ENCODE measurements at regions not wholly inside any gene's neighbourhood (a gene's known extent, or its start where the extent isn't known, plus 50 kb on each side); places are given as distances from the start of the nearest gene placed in this dataset.

DNA sequence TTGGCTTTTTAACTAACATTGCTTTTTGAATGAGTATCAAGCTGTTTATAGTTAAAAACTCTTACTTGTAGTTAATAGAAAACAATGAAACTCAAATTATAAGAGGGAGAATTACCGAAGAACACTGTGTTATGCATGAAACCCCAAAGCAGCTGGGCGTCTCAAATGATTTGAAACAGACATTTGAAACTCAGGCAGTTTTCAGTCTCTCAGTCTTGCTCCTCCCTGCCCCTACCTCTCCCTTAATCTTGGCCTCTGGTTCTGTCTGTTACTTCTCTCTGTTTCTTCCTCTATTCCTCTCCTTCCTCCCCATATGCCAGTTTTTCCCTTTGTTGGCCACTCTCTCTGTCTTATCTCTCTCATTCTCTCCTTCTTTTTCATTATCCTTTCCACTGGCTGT is 118.3 kb upstream of the SYNPR start:
- intact Hi-C loops (cut with DNase I, micrococcal nuclease), result no loop called here
- no peak overlapping the region for H3K27ac Mint-ChIP-seq
- no peaks in the 10 kb centered on the region for H3K36me3 ChIP-seq (ENCODE audit: insufficient read depth, low read length)
- DNase-seq, result no peak
- no peaks in the 10 kb centered on the region for H3K36me3 Mint-ChIP-seq (ENCODE audit: low read depth)
- ChIA-PET POLR2A (no interaction called here), CTCF (no interaction called here)
- H3K4me3 ChIP-seq (ENCODE audit: low read length), result no peak overlapping the region
- H3K9me3 ChIP-seq (ENCODE audit: control insufficient read depth in 1 of 2, insufficient read depth in 1 of 2, low read length in 2 of 2), result no peaks in the 10 kb centered on the region
- peaks cover 5% of the 10 kb centered on the region for H3K9me3 Mint-ChIP-seq
- no peak overlapping the region for H3K27ac ChIP-seq (ENCODE audit: low read depth in 1 of 2, low read length in 2 of 2)
- no peaks in the 10 kb centered on the region for H3K4me1 Mint-ChIP-seq (ENCODE audit: low read depth)
- H3K27me3 ChIP-seq (ENCODE audit: control insufficient read depth in 1 of 2, insufficient read depth in 2 of 2, low read length in 2 of 2), result no peaks in the 10 kb centered on the region
- no peak for ATAC-seq (ENCODE audit: poor library complexity)
- H3K4me1 ChIP-seq (ENCODE audit: insufficient read depth, low read length), result no peaks in the 10 kb centered on the region
- H3K27me3 Mint-ChIP-seq, result no peaks in the 10 kb centered on the region
- no peak overlapping the region for H3K4me3 Mint-ChIP-seq
- TF ChIP-seq, protein P1, sequence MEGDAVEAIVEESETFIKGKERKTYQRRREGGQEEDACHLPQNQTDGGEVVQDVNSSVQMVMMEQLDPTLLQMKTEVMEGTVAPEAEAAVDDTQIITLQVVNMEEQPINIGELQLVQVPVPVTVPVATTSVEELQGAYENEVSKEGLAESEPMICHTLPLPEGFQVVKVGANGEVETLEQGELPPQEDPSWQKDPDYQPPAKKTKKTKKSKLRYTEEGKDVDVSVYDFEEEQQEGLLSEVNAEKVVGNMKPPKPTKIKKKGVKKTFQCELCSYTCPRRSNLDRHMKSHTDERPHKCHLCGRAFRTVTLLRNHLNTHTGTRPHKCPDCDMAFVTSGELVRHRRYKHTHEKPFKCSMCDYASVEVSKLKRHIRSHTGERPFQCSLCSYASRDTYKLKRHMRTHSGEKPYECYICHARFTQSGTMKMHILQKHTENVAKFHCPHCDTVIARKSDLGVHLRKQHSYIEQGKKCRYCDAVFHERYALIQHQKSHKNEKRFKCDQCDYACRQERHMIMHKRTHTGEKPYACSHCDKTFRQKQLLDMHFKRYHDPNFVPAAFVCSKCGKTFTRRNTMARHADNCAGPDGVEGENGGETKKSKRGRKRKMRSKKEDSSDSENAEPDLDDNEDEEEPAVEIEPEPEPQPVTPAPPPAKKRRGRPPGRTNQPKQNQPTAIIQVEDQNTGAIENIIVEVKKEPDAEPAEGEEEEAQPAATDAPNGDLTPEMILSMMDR (IDR thresholded peaks at IDR 0.05), result no peak

DNA sequence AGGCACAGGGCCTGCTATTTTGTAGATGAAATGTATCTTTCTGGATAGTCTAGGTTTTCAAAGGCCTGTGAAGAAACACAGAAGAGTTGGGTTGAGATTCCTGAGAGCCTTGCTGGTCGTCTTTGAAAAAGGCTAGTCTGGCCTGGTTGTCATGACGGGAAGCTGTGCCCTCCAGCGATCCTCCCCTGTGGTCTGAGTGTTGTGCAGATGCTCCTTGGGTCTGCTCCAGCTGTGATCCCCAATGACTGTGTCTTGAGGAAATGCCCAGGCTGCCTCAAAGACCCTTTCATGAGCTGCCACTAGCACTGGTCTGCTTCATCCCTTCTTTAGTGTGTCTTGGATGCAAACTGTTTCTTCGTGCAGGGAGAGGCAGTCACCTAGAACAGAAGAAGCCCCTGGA is 111.0 kb upstream of the SYNPR start:
- no peaks in the 10 kb centered on the region for H3K36me3 Mint-ChIP-seq (ENCODE audit: low read depth)
- ATAC-seq (ENCODE audit: poor library complexity) (no peak), DNase-seq (no peak)
- H3K27me3 ChIP-seq (ENCODE audit: control insufficient read depth in 1 of 2, insufficient read depth in 2 of 2, low read length in 2 of 2), result no peaks in the 10 kb centered on the region
- H3K9me3 Mint-ChIP-seq, result peaks cover 3% of the 10 kb centered on the region
- no peak overlapping the region for H3K4me3 ChIP-seq (ENCODE audit: low read length)
- no peaks in the 10 kb centered on the region for H3K36me3 ChIP-seq (ENCODE audit: insufficient read depth, low read length)
- intact Hi-C loops (cut with DNase I, micrococcal nuclease), result no loop called here
- no peak overlapping the region for H3K27ac ChIP-seq (ENCODE audit: low read depth in 1 of 2, low read length in 2 of 2)
- no peaks in the 10 kb centered on the region for H3K4me1 ChIP-seq (ENCODE audit: insufficient read depth, low read length)
- no peaks in the 10 kb centered on the region for H3K4me1 Mint-ChIP-seq (ENCODE audit: low read depth)
- peaks cover 2 to 9% of the 10 kb centered on the region in 2 experiments for H3K9me3 ChIP-seq (ENCODE audit: control insufficient read depth in 1 of 2, insufficient read depth in 1 of 2, low read length in 2 of 2)
- ChIA-PET CTCF (no interaction called here), POLR2A (no interaction called here)
- TF ChIP-seq, protein P1 (IDR thresholded peaks at IDR 0.05), result no peak
- H3K27me3 Mint-ChIP-seq, result no peaks in the 10 kb centered on the region
- no peak overlapping the region for H3K27ac Mint-ChIP-seq
- H3K4me3 Mint-ChIP-seq, result no peak overlapping the region

DNA sequence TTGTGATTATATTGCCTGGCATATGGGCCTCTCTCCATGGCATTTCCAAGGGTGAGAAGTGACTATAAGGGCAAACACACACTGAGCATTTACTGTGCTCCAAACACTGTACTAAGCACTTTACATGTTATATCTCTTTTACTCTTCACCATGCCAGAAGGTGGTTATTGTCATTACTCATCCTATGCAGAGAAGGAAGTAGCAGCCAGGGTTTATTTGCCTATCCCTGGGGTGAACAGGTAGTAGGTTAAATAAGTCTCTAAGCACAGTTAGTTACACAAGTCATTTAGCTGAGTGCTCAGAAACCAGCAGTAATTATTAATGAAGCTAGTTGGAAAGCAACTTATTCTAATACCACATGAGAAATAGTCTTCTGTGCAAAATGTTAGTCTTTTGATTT is 109.9 kb upstream of the SYNPR start:
- no peaks in the 10 kb centered on the region for H3K27me3 ChIP-seq (ENCODE audit: control insufficient read depth in 1 of 2, insufficient read depth in 2 of 2, low read length in 2 of 2)
- H3K27me3 Mint-ChIP-seq, result no peaks in the 10 kb centered on the region
- no peak for DNase-seq
- ATAC-seq (ENCODE audit: poor library complexity), result no peak
- no peak overlapping the region for H3K4me3 Mint-ChIP-seq
- no peaks in the 10 kb centered on the region for H3K4me1 Mint-ChIP-seq (ENCODE audit: low read depth)
- POLR2A ChIA-PET, result no interaction called here
- H3K27ac ChIP-seq (ENCODE audit: low read depth in 1 of 2, low read length in 2 of 2), result no peak overlapping the region
- CTCF ChIA-PET, result no interaction called here
- TF ChIP-seq, protein P1 (IDR thresholded peaks at IDR 0.05), result no peak
- H3K9me3 Mint-ChIP-seq, result peaks cover 3% of the 10 kb centered on the region
- peaks cover 5 to 14% of the 10 kb centered on the region in 2 experiments for H3K9me3 ChIP-seq (ENCODE audit: control insufficient read depth in 1 of 2, insufficient read depth in 1 of 2, low read length in 2 of 2)
- no peaks in the 10 kb centered on the region for H3K4me1 ChIP-seq (ENCODE audit: insufficient read depth, low read length)
- no peak overlapping the region for H3K4me3 ChIP-seq (ENCODE audit: low read length)
- intact Hi-C loops (cut with DNase I, micrococcal nuclease), result no loop called here
- no peak overlapping the region for H3K27ac Mint-ChIP-seq
- no peaks in the 10 kb centered on the region for H3K36me3 Mint-ChIP-seq (ENCODE audit: low read depth)
- no peaks in the 10 kb centered on the region for H3K36me3 ChIP-seq (ENCODE audit: insufficient read depth, low read length)
